GM19324 (cell line): ENCODE measurements at regions not wholly inside any gene's neighbourhood (a gene's known extent, or its start where the extent isn't known, plus 50 kb on each side); places are given as distances from the start of the nearest gene placed in this dataset.

Experiments used
- ATAC-seq: cut with Tn5 transposase; IDR thresholded peaks from one replicate; pipeline ENCODE4 v1.9.1; 2021; ENCODE audit warnings: mild to moderate bottlenecking, moderate library complexity; ENCODE audit not compliant: unreplicated experiment, low FRiP score

DNA sequence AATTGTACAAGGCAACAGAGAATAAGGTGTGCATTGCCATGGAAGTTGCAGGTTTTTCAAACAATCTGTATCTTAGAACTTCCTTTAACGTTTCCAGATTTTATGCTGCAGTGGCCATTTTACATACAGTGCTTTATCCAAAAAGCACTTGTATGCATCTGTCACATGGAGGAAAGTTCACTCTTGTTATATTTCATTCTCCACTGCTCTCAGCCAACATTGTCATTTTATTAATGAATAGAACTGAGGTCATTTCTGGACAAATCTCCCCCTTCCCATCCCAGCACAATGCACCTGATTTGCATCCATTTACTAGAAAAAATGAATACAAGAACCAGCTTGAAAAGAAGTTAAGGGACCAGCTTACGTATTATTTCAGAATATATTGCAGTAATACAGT lies 342.0 kb downstream of the USP25 start:
- no peak for ATAC-seq

DNA sequence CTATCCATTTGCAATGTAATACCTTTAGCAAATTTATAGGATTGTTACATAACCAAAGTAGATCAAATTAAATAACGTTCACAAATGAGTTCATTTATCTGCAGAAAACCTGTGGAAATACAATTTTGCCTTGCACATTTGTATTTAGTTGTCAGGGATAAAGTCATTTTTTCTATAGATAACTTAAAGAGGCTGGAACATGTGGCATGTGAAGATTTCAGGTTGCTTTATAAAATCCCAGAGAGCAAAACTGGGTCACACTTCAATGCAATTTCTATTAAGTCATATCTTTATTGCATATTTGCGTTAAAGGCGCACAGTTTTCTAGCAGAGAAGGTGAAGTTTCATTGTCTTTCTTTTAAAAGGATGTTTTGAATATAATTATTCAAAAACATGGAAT lies 342.4 kb downstream of the USP25 start:
- no peak for ATAC-seq

DNA sequence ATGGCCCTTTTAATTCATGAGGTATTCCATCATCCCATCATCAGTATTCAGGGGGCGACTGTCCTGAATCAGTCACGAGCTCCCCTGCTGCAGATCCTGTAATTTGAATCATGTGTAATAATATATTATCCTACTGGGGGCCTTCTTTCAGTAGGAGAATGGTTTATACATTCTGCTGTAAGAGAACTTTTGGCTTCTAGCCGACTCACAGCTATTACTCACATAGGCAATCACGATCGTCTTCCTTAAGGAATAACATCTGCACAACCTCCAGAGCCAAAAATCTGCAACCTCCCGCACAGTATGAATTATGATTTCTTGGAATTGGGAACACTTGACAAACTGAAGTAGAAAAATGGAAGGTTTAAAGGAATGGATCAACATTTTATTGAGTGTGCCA lies 343.0 kb downstream of the USP25 start:
- no peak for ATAC-seq

- ATAC-seq: no peak
Observed at GRCh38 chr21:16073586-16073985, 343.8 kb downstream of the USP25 start.

DNA sequence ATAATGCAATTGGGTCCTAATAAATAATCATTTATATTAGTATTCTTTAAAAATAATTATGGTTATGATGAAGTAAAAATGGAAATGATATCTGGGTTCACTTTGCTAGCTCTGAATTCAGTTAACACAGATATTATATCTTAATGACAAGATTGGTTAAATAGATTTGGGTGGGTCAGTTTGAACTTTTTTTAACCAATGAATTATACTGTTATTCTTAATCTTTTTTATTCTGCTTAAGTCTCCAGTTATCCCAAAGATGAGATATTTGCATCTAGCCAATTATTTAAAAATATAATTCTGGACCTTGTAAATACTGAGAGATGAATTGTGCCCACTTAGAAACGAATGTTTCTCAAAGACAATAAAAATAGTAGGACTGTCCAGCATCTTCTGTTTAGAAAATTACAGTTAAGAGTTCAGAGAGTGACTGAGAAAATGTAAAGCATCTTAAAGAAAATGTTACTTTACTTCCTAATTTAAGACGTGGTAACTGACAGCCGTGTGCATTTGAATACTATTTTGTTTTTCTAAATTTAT lies 345.2 kb downstream of the USP25 start:
- no peak for ATAC-seq

DNA sequence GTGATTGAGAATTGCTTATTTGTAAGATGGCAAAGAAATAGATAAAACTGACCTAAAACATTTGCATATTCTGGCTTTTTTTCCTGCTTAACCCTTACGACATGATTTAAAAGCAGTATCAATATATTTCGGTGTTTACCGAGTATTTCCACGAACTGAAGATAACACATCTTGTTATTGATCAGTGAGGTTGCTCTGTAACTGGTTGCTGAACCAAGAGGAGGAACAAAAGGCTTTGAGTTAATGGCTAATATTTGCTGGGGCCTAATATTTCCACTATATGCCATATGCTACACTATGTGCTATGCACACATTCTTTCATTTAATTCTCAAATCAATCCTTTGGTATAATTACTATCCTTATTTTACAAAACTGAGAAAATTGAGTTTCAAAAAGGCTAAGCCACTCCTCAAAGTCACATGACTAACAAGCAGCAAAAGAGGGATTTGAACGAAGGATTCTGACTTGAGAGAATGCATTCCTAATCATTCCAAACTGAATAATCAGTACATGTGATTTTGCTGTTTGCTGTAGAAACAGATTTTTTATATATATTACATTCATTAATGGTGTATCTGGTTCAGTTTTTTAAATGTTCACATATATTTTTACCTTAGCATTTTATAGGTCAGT lies 346.0 kb downstream of the USP25 start:
- no peak for ATAC-seq

DNA sequence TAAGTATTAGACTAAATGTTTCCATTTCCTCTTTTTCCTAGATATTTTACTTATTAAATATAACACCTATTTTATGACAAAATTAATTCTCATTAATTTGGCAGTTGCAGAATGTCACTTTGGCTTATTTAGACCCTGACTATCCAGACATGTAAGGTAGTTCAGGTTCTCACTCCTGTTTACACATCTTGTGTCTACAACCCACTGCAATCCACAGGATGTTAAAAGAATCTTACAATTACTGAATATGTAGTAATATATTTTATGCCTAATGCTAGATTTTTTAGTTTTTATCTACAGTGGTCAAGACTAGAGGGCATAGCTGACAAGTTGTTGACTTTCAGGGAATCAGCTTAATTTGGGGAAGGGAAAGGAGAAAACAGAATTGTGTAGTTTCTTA lies 346.7 kb downstream of the USP25 start:
- ATAC-seq: no peak

DNA sequence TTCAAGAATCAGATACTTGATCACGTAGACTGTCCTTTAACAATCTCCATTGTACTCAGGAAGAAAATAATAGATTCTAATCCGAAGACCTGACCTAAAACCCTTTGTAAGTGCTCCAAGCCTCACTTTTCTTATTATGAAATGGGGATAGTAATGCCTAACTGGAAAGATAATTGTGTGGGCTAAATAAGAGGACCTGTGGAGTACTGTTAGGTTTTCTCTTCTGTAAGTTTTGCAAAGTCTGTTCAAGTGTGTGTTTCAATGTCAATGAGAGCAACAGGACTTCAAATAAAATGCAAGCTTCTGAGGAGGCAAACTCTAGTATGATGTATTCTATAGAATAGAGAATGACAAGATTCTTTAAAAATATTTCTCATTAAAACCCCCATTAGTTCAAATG lies 348.6 kb downstream of the USP25 start:
- no peak for ATAC-seq

GRCh38 chr21:16079830-16080229 lies 350.0 kb downstream of the USP25 start:
- ATAC-seq: no peak

- ATAC-seq: no peak
Observed at GRCh38 chr21:16081304-16081703, 351.5 kb downstream of the USP25 start.

DNA sequence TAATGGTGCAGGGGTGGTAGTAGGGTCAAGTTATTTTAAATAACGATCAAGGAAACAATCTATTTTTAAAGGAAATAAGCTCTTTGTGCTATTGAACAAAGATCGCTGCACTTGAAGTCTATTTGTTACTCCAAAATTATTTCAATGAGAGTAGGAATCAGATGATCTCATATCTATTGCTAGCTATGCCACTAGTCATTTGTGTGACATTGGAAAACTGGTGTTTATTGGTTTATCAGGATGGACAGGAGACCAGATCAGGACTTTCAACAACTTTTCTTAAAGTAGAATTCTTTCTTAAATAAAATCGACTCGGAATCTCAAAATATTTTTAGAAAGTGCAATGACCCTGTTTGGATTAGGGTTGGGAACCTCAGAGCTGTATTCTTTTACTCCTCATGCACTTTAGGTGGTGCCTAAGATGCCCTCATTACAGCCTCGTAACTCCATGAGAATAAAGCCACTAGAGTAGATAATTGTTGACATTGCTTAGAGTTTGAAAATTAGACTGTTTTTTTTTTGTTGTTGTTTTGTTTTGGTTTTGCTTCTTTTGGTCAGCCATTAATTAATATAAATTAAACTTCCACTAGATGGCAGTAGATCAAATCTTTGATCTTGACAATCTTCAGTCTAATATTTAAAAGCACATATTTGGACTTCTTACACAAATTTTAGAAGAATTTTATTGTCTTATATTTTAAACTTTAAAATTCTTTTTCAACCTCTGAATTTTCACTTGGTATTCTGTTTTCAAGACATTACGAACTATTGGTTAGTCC lies 352.4 kb downstream of the USP25 start:
- no peak for ATAC-seq

DNA sequence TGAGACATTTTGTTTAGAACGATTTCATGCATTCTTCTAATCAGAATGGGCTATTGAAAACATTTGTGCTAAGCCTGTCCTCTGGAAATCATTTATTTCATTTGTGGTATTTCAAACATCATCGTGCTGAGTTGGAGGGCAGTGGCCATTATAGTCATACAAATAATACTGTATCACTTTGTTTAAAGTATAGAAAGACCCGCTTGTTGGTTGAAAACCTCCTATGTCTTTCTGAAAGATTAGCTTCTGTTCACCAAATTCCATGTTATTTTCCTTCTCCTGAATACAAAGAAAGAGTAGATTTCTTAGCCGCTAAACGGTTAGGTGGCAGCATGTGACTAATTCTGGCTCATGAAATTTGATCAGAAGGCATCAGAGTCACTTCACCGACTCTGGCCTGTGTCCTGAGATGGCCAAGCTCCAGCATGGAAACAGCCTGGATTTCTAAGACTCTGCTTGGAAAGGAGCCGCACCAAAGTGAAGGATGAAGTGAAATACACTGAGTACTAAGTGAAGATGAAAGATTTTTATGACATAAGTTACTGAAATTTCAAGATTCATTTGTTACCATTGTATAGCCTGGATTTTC lies 355.1 kb downstream of the USP25 start:
- no peak for ATAC-seq

DNA sequence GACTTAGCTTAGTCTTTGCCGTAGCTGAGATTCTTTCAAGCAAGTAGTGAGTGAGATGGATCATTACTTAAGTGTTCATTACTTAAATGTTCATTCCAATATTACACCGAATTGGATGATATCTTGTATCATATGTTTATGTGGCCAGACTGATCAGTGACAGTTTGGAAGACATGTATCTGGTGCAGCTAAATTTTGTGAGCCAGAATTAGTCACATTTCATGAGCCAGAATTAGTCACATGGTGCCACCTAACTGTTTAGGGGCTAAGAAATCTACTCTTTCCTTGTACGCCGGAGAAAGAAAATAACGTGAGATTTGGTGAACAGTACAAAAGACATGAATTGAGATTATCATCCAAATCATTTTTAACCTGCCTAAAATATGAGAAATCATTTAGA lies 355.6 kb downstream of the USP25 start:
- ATAC-seq: no peak

GRCh38 chr21:16086121-16086520 lies 356.3 kb downstream of the USP25 start:
- no peak for ATAC-seq

- ATAC-seq: no peak
Observed at GRCh38 chr21:16086936-16087335, 357.2 kb downstream of the USP25 start.

DNA sequence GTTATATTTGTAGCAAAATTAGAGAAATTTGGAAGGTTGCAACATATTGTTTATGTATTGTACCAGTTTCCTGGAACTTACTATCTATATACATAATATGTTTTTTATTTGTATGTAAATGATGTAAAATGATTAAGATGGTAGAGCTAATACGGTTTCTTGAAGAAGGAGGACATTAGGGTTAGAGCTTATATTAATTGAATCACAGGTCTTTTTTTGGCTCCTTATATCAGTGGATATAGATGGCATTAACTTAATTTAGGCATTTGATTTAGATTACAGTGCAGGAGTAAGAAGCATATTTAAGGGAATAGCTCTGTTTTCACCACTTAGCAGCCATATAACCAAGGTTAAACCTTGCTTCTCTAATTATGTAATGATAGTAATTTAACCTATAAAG lies 357.7 kb downstream of the USP25 start:
- ATAC-seq: no peak

DNA sequence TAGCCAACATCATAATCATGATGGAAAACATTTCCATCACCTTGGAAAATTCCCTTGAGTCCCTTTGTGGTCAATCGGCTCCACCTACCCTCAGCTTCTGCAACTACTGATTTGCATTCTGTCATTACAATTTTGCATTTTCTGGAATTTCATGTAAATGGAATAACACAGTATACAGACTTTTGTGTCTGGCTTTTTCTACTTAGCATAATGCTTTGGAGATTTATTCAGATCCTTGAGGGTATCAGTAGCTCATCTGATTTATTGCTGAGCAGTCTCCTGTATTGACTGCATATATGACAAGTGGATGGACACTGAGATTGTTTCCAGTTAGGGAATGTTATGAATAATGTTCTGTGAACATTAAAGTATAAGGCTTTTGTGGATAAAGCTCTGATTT lies 358.3 kb downstream of the USP25 start:
- ATAC-seq: no peak

DNA sequence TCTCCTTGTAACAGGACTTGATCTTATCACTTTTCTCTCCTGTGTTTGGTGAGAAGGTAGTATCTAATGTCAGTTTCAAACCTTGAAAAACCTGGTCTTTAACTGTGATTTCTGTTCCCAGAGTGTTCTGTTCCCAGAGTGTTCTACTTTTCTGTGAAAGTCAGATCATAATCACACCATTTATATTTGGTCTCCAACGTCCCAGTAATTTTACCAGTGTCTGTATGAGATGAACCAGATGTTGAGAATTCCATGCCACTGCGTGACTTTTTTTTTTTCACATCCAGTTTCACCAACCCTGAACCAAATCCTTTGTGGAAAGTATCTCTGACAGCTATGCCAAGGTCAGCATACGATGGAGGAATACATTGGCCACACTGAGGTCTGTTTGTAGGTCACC lies 365.2 kb downstream of the USP25 start:
- no peak for ATAC-seq

- ATAC-seq: no peak
Observed at GRCh38 chr21:16096988-16097387, 367.2 kb downstream of the USP25 start.

- no peak for ATAC-seq
Observed at GRCh38 chr21:16102113-16102512, 372.3 kb downstream of the USP25 start.

- ATAC-seq: no peak
Observed at GRCh38 chr21:16108561-16109075, 378.8 kb downstream of the USP25 start.
